ENCODE measurements at regions not wholly inside any gene's neighbourhood (a gene's known extent, or its start where the extent isn't known, plus 50 kb on each side); places are given as distances from the start of the nearest gene placed in this dataset.

GRCh38 chr11:70650075-70650909, 252.0 kb downstream of the CTTN start:
- DNase-seq (ENCODE audit: low spot score) = peak; percentile 87

- no peak for DNase-seq (ENCODE audit: low spot score)
Measured at GRCh38 chr11:70651031-70651430, 252.7 kb downstream of the CTTN start.

- DNase-seq (ENCODE audit: low spot score) = no peak
Measured at GRCh38 chr11:70654016-70654415, 255.7 kb downstream of the CTTN start.

GRCh38 chr11:70655816-70656215, 257.5 kb downstream of the CTTN start:
- DNase-seq (ENCODE audit: low spot score) = no peak

- no peak for DNase-seq (ENCODE audit: low spot score)
Measured at GRCh38 chr11:70656252-70656651, 257.9 kb downstream of the CTTN start.

GRCh38 chr11:70660059-70660888, 261.9 kb downstream of the CTTN start:
- no peak for DNase-seq (ENCODE audit: low spot score)

GRCh38 chr11:70660889-70661197, 262.5 kb downstream of the CTTN start:
- no peak for DNase-seq (ENCODE audit: low spot score)

GRCh38 chr11:70661761-70662501, 263.6 kb downstream of the CTTN start:
- DNase-seq (ENCODE audit: low spot score) = peak; percentile 91

GRCh38 chr11:70662691-70663098, 264.4 kb downstream of the CTTN start:
- peak; percentile 40 for DNase-seq (ENCODE audit: low spot score)

- no peak for DNase-seq (ENCODE audit: low spot score)
Measured at GRCh38 chr11:70663815-70664214, 265.5 kb downstream of the CTTN start.

- DNase-seq (ENCODE audit: low spot score) = no peak
Measured at GRCh38 chr11:70666311-70666710, 268.0 kb downstream of the CTTN start.

GRCh38 chr11:70667767-70668166, 269.4 kb downstream of the CTTN start:
- DNase-seq (ENCODE audit: low spot score) = no peak

- DNase-seq (ENCODE audit: low spot score) = peak; percentile 27
Measured at GRCh38 chr11:70668204-70669202, 270.2 kb downstream of the CTTN start.

- no peak for DNase-seq (ENCODE audit: low spot score)
Measured at GRCh38 chr11:70669281-70669680, 271.0 kb downstream of the CTTN start.

- DNase-seq (ENCODE audit: low spot score) = no peak
Measured at GRCh38 chr11:70669871-70670675, 271.7 kb downstream of the CTTN start.

- no peak for DNase-seq (ENCODE audit: low spot score)
Measured at GRCh38 chr11:70670676-70671034, 272.3 kb downstream of the CTTN start.

GRCh38 chr11:70671083-70671482, 272.8 kb downstream of the CTTN start:
- DNase-seq (ENCODE audit: low spot score) = no peak

- DNase-seq (ENCODE audit: low spot score) = no peak
Measured at GRCh38 chr11:70671611-70672010, 273.3 kb downstream of the CTTN start.

GRCh38 chr11:70672991-70673653, 274.8 kb downstream of the CTTN start:
- no peak for DNase-seq (ENCODE audit: low spot score)

GRCh38 chr11:70674605-70675004, 276.3 kb downstream of the CTTN start:
- no peak for DNase-seq (ENCODE audit: low spot score)

All from hepatic stellate cell (primary cell).